GM23338 (cell line): ENCODE measurements at regions not wholly inside any gene's neighbourhood (a gene's known extent, or its start where the extent isn't known, plus 50 kb on each side); places are given as distances from the start of the nearest gene placed in this dataset.

Experiments
- ATAC-seq: fragments of 200-7000 bp; cut with Tn5 transposase; 3 replicates; pipeline ENCODE4 v1.9.1; 2020
- DNase-seq: peaks from one replicate; pipeline ENCODE4 v3.0.0-alpha.2; 2015; ENCODE audit warnings: low spot score
- H2AFZ ChIP-seq: fragments of 200-600 bp; sonication (generic); 2 replicates; pipeline ENCODE4 v1.8.0; 2016; ENCODE audit warnings: antibody characterized with exemption, mild to moderate bottlenecking, moderate library complexity
- H3F3A ChIP-seq: fragments of 200-600 bp; sonication (generic); replicated peaks from 2 replicates; pipeline ENCODE4 v1.8.0; 2017; ENCODE audit warnings: antibody characterized with exemption, mixed run types, low read depth
- H3K27ac ChIP-seq: fragments of 200-600 bp; sonication (generic); 2 replicates; pipeline ENCODE4 v1.6.1; 2016; ENCODE audit warnings: low read depth
- H3K27me3 ChIP-seq: fragments of 200-600 bp; sonication (generic); 2 replicates; pipeline ENCODE4 v1.8.0; 2016; ENCODE audit warnings: mild to moderate bottlenecking, mixed run types, moderate library complexity; ENCODE audit not compliant: insufficient read depth
- H3K36me3 ChIP-seq: fragments of 200-600 bp; sonication (generic); 2 replicates; pipeline ENCODE4 v1.8.0; 2016; ENCODE audit warnings: mild to moderate bottlenecking; ENCODE audit not compliant: insufficient read depth
- H3K4me1 ChIP-seq: fragments of 200-600 bp; sonication (generic); 2 replicates; pipeline ENCODE4 v1.8.0; 2016; ENCODE audit warnings: mild to moderate bottlenecking, moderate library complexity; ENCODE audit not compliant: insufficient read depth
- H3K4me2 ChIP-seq: fragments of 200-600 bp; sonication (generic); 2 replicates; pipeline ENCODE4 v1.7.1; 2017; ENCODE audit warnings: mixed run types
- H3K4me3 ChIP-seq: fragments of 200-600 bp; sonication (generic); 2 replicates; pipeline ENCODE4 v1.6.1; 2016; ENCODE audit warnings: mixed run types
- H3K79me2 ChIP-seq: fragments of 200-600 bp; sonication (generic); replicated peaks from 2 replicates; pipeline ENCODE4 v1.8.0; 2017; ENCODE audit warnings: mild to moderate bottlenecking; ENCODE audit not compliant: insufficient read depth
- H3K9me2 ChIP-seq: fragments of 200-600 bp; sonication (generic); 2 replicates; pipeline ENCODE4 v1.8.0; 2017; ENCODE audit not compliant: insufficient read depth
- H4K20me1 ChIP-seq: fragments of 200-600 bp; sonication (generic); replicated peaks from 2 replicates; pipeline ENCODE4 v1.8.0; 2017; ENCODE audit warnings: mild to moderate bottlenecking; ENCODE audit not compliant: insufficient read depth
- H3K27ac Mint-ChIP-seq: 2 replicates; pipeline ENCODE4 v1.8.0; 2020; ENCODE audit warnings: inconsistent platforms, mild to moderate bottlenecking, moderate library complexity, mixed read lengths
- H3K27me3 Mint-ChIP-seq: 3 replicates; pipeline ENCODE4 v1.8.0; 2022; ENCODE audit warnings: low read depth, mild to moderate bottlenecking, moderate library complexity, mixed read lengths, inconsistent platforms; ENCODE audit not compliant: insufficient read depth, poor library complexity
- H3K36me3 Mint-ChIP-seq: 3 replicates; pipeline ENCODE4 v1.8.0; 2021; ENCODE audit warnings: low read depth, mild to moderate bottlenecking, inconsistent platforms, moderate library complexity, mixed read lengths
- H3K4me1 Mint-ChIP-seq: 3 replicates; pipeline ENCODE4 v1.8.0; 2020; ENCODE audit warnings: mild to moderate bottlenecking, inconsistent platforms, mixed read lengths
- H3K4me3 Mint-ChIP-seq: 3 replicates; pipeline ENCODE4 v1.8.0; 2021; ENCODE audit warnings: moderate library complexity, mild to moderate bottlenecking, inconsistent platforms, mixed read lengths
- H3K9me3 Mint-ChIP-seq: 3 replicates; pipeline ENCODE4 v1.8.0; 2020; ENCODE audit warnings: moderate library complexity, mild to moderate bottlenecking, inconsistent platforms, mixed read lengths
- CREB1 ChIP-seq: fragments of 250-450 bp; sonication (Bioruptor Pico); IDR thresholded peaks from 2 replicates; pipeline ENCODE4 v1.5.0; 2020; ENCODE audit warnings: low read depth, mild to moderate bottlenecking, moderate library complexity
- ETS1 ChIP-seq: IDR thresholded peaks from 2 replicates; pipeline ENCODE4 v1.6.1; 2016; ENCODE audit warnings: antibody characterized with exemption
- EZH2phosphoT487 ChIP-seq: fragments of 200-600 bp; sonication (generic); IDR thresholded peaks from one replicate; pipeline ENCODE4 v1.8.1; 2018; ENCODE audit warnings: antibody characterized with exemption; ENCODE audit not compliant: unreplicated experiment
- POLR2AphosphoS5 ChIP-seq: IDR thresholded peaks from 2 replicates; pipeline ENCODE4 v1.6.1; 2016; ENCODE audit warnings: antibody characterized with exemption, low read depth
- REST ChIP-seq: IDR thresholded peaks from one replicate; pipeline ENCODE4 v1.6.1; 2018; ENCODE audit warnings: antibody characterized with exemption; ENCODE audit not compliant: unreplicated experiment
- ZNF462 ChIP-seq: fragments of 250-450 bp; sonication (Bioruptor Pico); IDR thresholded peaks from 2 replicates; pipeline ENCODE4 v1.5.0; 2020; ENCODE audit warnings: mild to moderate bottlenecking, moderate library complexity

- Histone ChIP-seq H2AFZ (peak overlapping the region; percentile 15; the same call in 1 of the 2 replicates), H3F3A (no peaks in the 10 kb centered on the region), H3K9me2 (no peaks in the 10 kb centered on the region), H3K27ac (no peak overlapping the region), H4K20me1 (no peaks in the 10 kb centered on the region), H3K4me1 (peaks cover 16% of the 10 kb centered on the region; the same call in 1 of the 2 replicates), H3K27me3 (no peaks in the 10 kb centered on the region), H3K4me3 (no peak overlapping the region), H3K79me2 (no peaks in the 10 kb centered on the region), H3K4me2 (no peak overlapping the region), H3K36me3 (no peaks in the 10 kb centered on the region)
- peaks cover 2% of the 10 kb centered on the region for H3K27me3 Mint-ChIP-seq
- no peak overlapping the region for H3K4me3 Mint-ChIP-seq
- DNase-seq, result no peak
- no peak for TF ChIP-seq ZNF462
- no peak for TF ChIP-seq ETS1
- TF ChIP-seq CREB1 (CRISPR knock-in tag), result no peak
- TF ChIP-seq POLR2AphosphoS5, result no peak
- no peak for TF ChIP-seq REST
- TF ChIP-seq EZH2phosphoT487, result no peak
- ATAC-seq, result no peak; the same call in 2 of the 3 replicates
- no peaks in the 10 kb centered on the region for H3K9me3 Mint-ChIP-seq
- H3K4me1 Mint-ChIP-seq, result peaks cover 29% of the 10 kb centered on the region
- H3K27ac Mint-ChIP-seq, result no peak overlapping the region
- H3K36me3 Mint-ChIP-seq, result no peaks in the 10 kb centered on the region
Observed at GRCh38 chr1:175839779-175840669, 96.6 kb upstream of the TNR start.
